SJCRH30 (cell line): ENCODE measurements at regions not wholly inside any gene's neighbourhood (a gene's known extent, or its start where the extent isn't known, plus 50 kb on each side); places are given as distances from the start of the nearest gene placed in this dataset.
A peak's percentile ranks its signal among the peaks of the same experiment; 100 is the strongest.

Experiments used
- DNase-seq, 2 experiments: peaks; one replicate each; pipeline ENCODE4 v3.0.0-alpha.2; 2015 to 2020
- H3K27ac ChIP-seq: fragments of 250-450 bp; sonication (Bioruptor Pico); 2 replicates; pipeline ENCODE4 v1.5.1; 2020; ENCODE audit warnings: mild to moderate bottlenecking, moderate library complexity
- H3K27me3 ChIP-seq: fragments of 250-450 bp; sonication (Bioruptor Pico); 2 replicates; pipeline ENCODE4 v1.5.1; 2020; ENCODE audit warnings: mild to moderate bottlenecking, moderate library complexity
- H3K36me3 ChIP-seq: fragments of 250-450 bp; sonication (Bioruptor Pico); 2 replicates; pipeline ENCODE4 v1.5.1; 2020; ENCODE audit warnings: mild to moderate bottlenecking, moderate library complexity
- H3K4me1 ChIP-seq: fragments of 250-450 bp; sonication (Bioruptor Pico); 2 replicates; pipeline ENCODE4 v1.5.1; 2020; ENCODE audit warnings: mild to moderate bottlenecking, moderate library complexity
- H3K4me3 ChIP-seq: fragments of 250-450 bp; sonication (Bioruptor Pico); 2 replicates; pipeline ENCODE4 v1.5.1; 2020; ENCODE audit warnings: mild to moderate bottlenecking, moderate library complexity
- H3K9me3 ChIP-seq: fragments of 250-450 bp; sonication (Bioruptor Pico); replicated peaks from 2 replicates; pipeline ENCODE4 v1.5.1; 2020; ENCODE audit warnings: mild to moderate bottlenecking, moderate library complexity

GRCh38 chr15:47351501-47351900, 365.8 kb upstream of the SEMA6D start:
- no peak for DNase-seq
- Histone ChIP-seq H3K9me3 (no peaks in the 10 kb centered on the region), H3K4me3 (no peak overlapping the region), H3K27me3 (no peaks in the 10 kb centered on the region), H3K4me1 (no peaks in the 10 kb centered on the region), H3K36me3 (no peaks in the 10 kb centered on the region), H3K27ac (no peak overlapping the region)

GRCh38 chr15:47352217-47352616, 365.1 kb upstream of the SEMA6D start:
- DNase-seq, result no peak
- no peaks in the 10 kb centered on the region for H3K4me1 ChIP-seq
- H3K27ac ChIP-seq, result no peak overlapping the region
- no peaks in the 10 kb centered on the region for H3K27me3 ChIP-seq
- no peak overlapping the region for H3K4me3 ChIP-seq
- H3K36me3 ChIP-seq, result no peaks in the 10 kb centered on the region
- no peaks in the 10 kb centered on the region for H3K9me3 ChIP-seq

GRCh38 chr15:47355759-47356158, 361.5 kb upstream of the SEMA6D start:
- Histone ChIP-seq H3K4me1 (no peaks in the 10 kb centered on the region), H3K27ac (no peak overlapping the region), H3K9me3 (no peaks in the 10 kb centered on the region), H3K27me3 (no peaks in the 10 kb centered on the region), H3K4me3 (no peak overlapping the region), H3K36me3 (no peaks in the 10 kb centered on the region)
- DNase-seq, result no peak

- Histone ChIP-seq H3K36me3 (no peaks in the 10 kb centered on the region), H3K4me3 (no peak overlapping the region), H3K9me3 (no peaks in the 10 kb centered on the region), H3K27ac (no peak overlapping the region), H3K27me3 (no peaks in the 10 kb centered on the region), H3K4me1 (no peaks in the 10 kb centered on the region)
- DNase-seq, result no peak
Observed at GRCh38 chr15:47356297-47356696, 361.0 kb upstream of the SEMA6D start.

- Histone ChIP-seq H3K9me3 (no peaks in the 10 kb centered on the region), H3K27me3 (no peaks in the 10 kb centered on the region), H3K27ac (no peak overlapping the region), H3K4me1 (no peaks in the 10 kb centered on the region), H3K4me3 (no peak overlapping the region), H3K36me3 (no peaks in the 10 kb centered on the region)
- no peak for DNase-seq
Observed at GRCh38 chr15:47358876-47359275, 358.4 kb upstream of the SEMA6D start.

- H3K4me1 ChIP-seq, result no peaks in the 10 kb centered on the region
- H3K36me3 ChIP-seq, result no peaks in the 10 kb centered on the region
- no peak for DNase-seq
- no peaks in the 10 kb centered on the region for H3K27me3 ChIP-seq
- H3K9me3 ChIP-seq, result no peaks in the 10 kb centered on the region
- no peak overlapping the region for H3K27ac ChIP-seq
- no peak overlapping the region for H3K4me3 ChIP-seq
Observed at GRCh38 chr15:47360305-47360704, 357.0 kb upstream of the SEMA6D start.

- Histone ChIP-seq H3K4me3 (no peak overlapping the region), H3K27ac (no peak overlapping the region), H3K27me3 (no peaks in the 10 kb centered on the region), H3K36me3 (no peaks in the 10 kb centered on the region), H3K9me3 (no peaks in the 10 kb centered on the region), H3K4me1 (no peaks in the 10 kb centered on the region)
- no peak for DNase-seq
Observed at GRCh38 chr15:47362118-47362905, 355.0 kb upstream of the SEMA6D start.

GRCh38 chr15:47363653-47364052, 353.7 kb upstream of the SEMA6D start:
- no peak overlapping the region for H3K4me3 ChIP-seq
- H3K27ac ChIP-seq, result no peak overlapping the region
- H3K9me3 ChIP-seq, result no peaks in the 10 kb centered on the region

GRCh38 chr15:47364230-47365141, 352.8 kb upstream of the SEMA6D start:
- H3K36me3 ChIP-seq, result no peaks in the 10 kb centered on the region
- H3K27me3 ChIP-seq, result no peaks in the 10 kb centered on the region
- H3K9me3 ChIP-seq, result no peaks in the 10 kb centered on the region
- H3K27ac ChIP-seq, result no peak overlapping the region
- H3K4me1 ChIP-seq, result no peaks in the 10 kb centered on the region
- no peak overlapping the region for H3K4me3 ChIP-seq
- DNase-seq, result no peak

More at GRCh38 chr15:47363653-47364052, 353.7 kb upstream of the SEMA6D start:
- Histone ChIP-seq H3K4me1 (no peaks in the 10 kb centered on the region), H3K36me3 (no peaks in the 10 kb centered on the region), H3K27me3 (no peaks in the 10 kb centered on the region)
- DNase-seq, result no peak

- H3K4me3 ChIP-seq, result no peak overlapping the region
- no peaks in the 10 kb centered on the region for H3K27me3 ChIP-seq
- no peak overlapping the region for H3K27ac ChIP-seq
- no peaks in the 10 kb centered on the region for H3K9me3 ChIP-seq
- H3K36me3 ChIP-seq, result no peaks in the 10 kb centered on the region
- no peaks in the 10 kb centered on the region for H3K4me1 ChIP-seq
- DNase-seq, result no peak
Observed at GRCh38 chr15:47366884-47367283, 350.4 kb upstream of the SEMA6D start.

- H3K4me3 ChIP-seq, result no peak overlapping the region
- no peaks in the 10 kb centered on the region for H3K9me3 ChIP-seq
- no peak for DNase-seq
- no peaks in the 10 kb centered on the region for H3K4me1 ChIP-seq
- H3K27me3 ChIP-seq, result no peaks in the 10 kb centered on the region
- no peaks in the 10 kb centered on the region for H3K36me3 ChIP-seq
- H3K27ac ChIP-seq, result no peak overlapping the region
Observed at GRCh38 chr15:47367726-47368390, 349.4 kb upstream of the SEMA6D start.

GRCh38 chr15:47371939-47372338, 345.4 kb upstream of the SEMA6D start:
- Histone ChIP-seq H3K36me3 (no peaks in the 10 kb centered on the region), H3K27me3 (no peaks in the 10 kb centered on the region), H3K27ac (no peak overlapping the region), H3K9me3 (no peaks in the 10 kb centered on the region), H3K4me3 (no peak overlapping the region), H3K4me1 (no peaks in the 10 kb centered on the region)
- DNase-seq, result no peak

GRCh38 chr15:47374222-47374621, 343.1 kb upstream of the SEMA6D start:
- Histone ChIP-seq H3K4me3 (no peak overlapping the region), H3K4me1 (no peaks in the 10 kb centered on the region), H3K36me3 (no peaks in the 10 kb centered on the region), H3K27ac (no peak overlapping the region), H3K9me3 (no peaks in the 10 kb centered on the region), H3K27me3 (no peaks in the 10 kb centered on the region)
- peak in 1 of 2 experiments; percentile 42 for DNase-seq

GRCh38 chr15:47376190-47376589, 341.1 kb upstream of the SEMA6D start:
- Histone ChIP-seq H3K27ac (no peak overlapping the region), H3K27me3 (no peaks in the 10 kb centered on the region), H3K4me3 (no peak overlapping the region), H3K36me3 (no peaks in the 10 kb centered on the region), H3K4me1 (no peaks in the 10 kb centered on the region), H3K9me3 (no peaks in the 10 kb centered on the region)
- no peak for DNase-seq

GRCh38 chr15:47377465-47377864, 339.8 kb upstream of the SEMA6D start:
- H3K9me3 ChIP-seq, result no peaks in the 10 kb centered on the region
- H3K4me3 ChIP-seq, result no peak overlapping the region
- H3K27me3 ChIP-seq, result no peaks in the 10 kb centered on the region
- no peak for DNase-seq
- H3K36me3 ChIP-seq, result no peaks in the 10 kb centered on the region
- H3K4me1 ChIP-seq, result no peaks in the 10 kb centered on the region
- no peak overlapping the region for H3K27ac ChIP-seq
